IMR-90 (cell line): ENCODE measurements at regions not wholly inside any gene's neighbourhood (a gene's known extent, or its start where the extent isn't known, plus 50 kb on each side); places are given as distances from the start of the nearest gene placed in this dataset.

Source experiments
- ATAC-seq: fragments of 200-7000 bp; cut with Tn5 transposase; 2 replicates; pipeline ENCODE4 v1.9.1; 2020; ENCODE audit warnings: low read depth, mild to moderate bottlenecking, moderate library complexity
- BruUV-seq: library from RNA; stranded (reverse); fragments of 400-500 nt; replicated peaks from 2 replicates; lab custom pipeline; 2021; lab: Mats Ljungman, UMichigan
- CTCF ChIA-PET: fragments of 300-600 bp; formaldehyde crosslinking; extraction: SDS; loops from one replicate; lab custom pipeline; 2021; ENCODE audit warnings: antibody characterized with exemption; lab: Yijun Ruan, JAX
- POLR2A ChIA-PET: fragments of 300-600 bp; sonication (Branson Sonifier 250); formaldehyde crosslinking; loops from one replicate; lab custom pipeline; 2022; ENCODE audit warnings: antibody characterized with exemption; ENCODE audit not compliant: unreplicated experiment; lab: Charles Lee
- DNase-seq: peaks from one replicate; pipeline ENCODE4 v3.0.0; 2013
- H2AFZ ChIP-seq: replicated peaks from 2 replicates; pipeline ENCODE3; 2013; ENCODE audit warnings: low read length, mild to moderate bottlenecking; ENCODE audit not compliant: poor library complexity
- H2AK5ac ChIP-seq: 2 replicates; pipeline ENCODE4 v1.6.1; 2013; ENCODE audit warnings: low read depth, low read length, inconsistent platforms
- H2AK9ac ChIP-seq: replicated peaks from 2 replicates; pipeline ENCODE3; 2013; ENCODE audit warnings: mild to moderate bottlenecking, low read depth, low read length, moderate library complexity; ENCODE audit not compliant: poor library complexity
- H2BK120ac ChIP-seq: 2 replicates; pipeline ENCODE4 v1.6.1; 2013; ENCODE audit warnings: low read depth, low read length, inconsistent platforms
- H2BK15ac ChIP-seq: 3 replicates; pipeline ENCODE4 v1.6.1; 2013; ENCODE audit warnings: low read depth, low read length, inconsistent platforms
- H2BK20ac ChIP-seq: 2 replicates; pipeline ENCODE4 v1.6.1; 2013; ENCODE audit warnings: low read depth, mild to moderate bottlenecking, inconsistent platforms, low read length, moderate library complexity
- H2BK5ac ChIP-seq: 2 replicates; pipeline ENCODE4 v1.6.1; 2013; ENCODE audit warnings: mild to moderate bottlenecking, low read depth, low read length, inconsistent platforms; ENCODE audit not compliant: poor library complexity, severe bottlenecking
- H3K14ac ChIP-seq: replicated peaks from 2 replicates; pipeline ENCODE4 v1.6.1; 2013; ENCODE audit warnings: low read depth, low read length, inconsistent platforms
- H3K18ac ChIP-seq: 2 replicates; pipeline ENCODE4 v1.6.1; 2013; ENCODE audit warnings: low read depth, low read length, control low read depth
- H3K23ac ChIP-seq: 2 replicates; pipeline ENCODE4 v1.6.1; 2013; ENCODE audit warnings: low read depth, low read length, inconsistent platforms
- H3K27ac ChIP-seq: 2 replicates; pipeline ENCODE4 v1.5.1; 2013; ENCODE audit warnings: mild to moderate bottlenecking, control low read depth, low read length; ENCODE audit not compliant: insufficient read depth
- H3K27me3 ChIP-seq: 2 replicates; pipeline ENCODE4 v1.6.1; 2013; ENCODE audit warnings: low read length; ENCODE audit not compliant: control insufficient read depth, insufficient read depth
- H3K36me3 ChIP-seq: 2 replicates; pipeline ENCODE4 v1.6.1; 2013; ENCODE audit warnings: low read length, mixed read lengths; ENCODE audit not compliant: control insufficient read depth, insufficient read depth
- H3K4ac ChIP-seq: 2 replicates; pipeline ENCODE4 v1.6.1; 2013; ENCODE audit warnings: low read depth, low read length, inconsistent platforms
- H3K4me1 ChIP-seq: 2 replicates; pipeline ENCODE4 v1.6.1; 2013; ENCODE audit warnings: low read length, mixed read lengths; ENCODE audit not compliant: control insufficient read depth, insufficient read depth
- H3K4me2 ChIP-seq: 2 replicates; pipeline ENCODE4 v1.6.1; 2013; ENCODE audit warnings: low read depth, mild to moderate bottlenecking, control low read depth, low read length, moderate library complexity
- H3K4me3 ChIP-seq: 2 replicates; pipeline ENCODE4 v1.5.1; 2013; ENCODE audit warnings: low read depth, mild to moderate bottlenecking, control low read depth, low read length, moderate library complexity; ENCODE audit not compliant: insufficient read depth
- H3K56ac ChIP-seq: 2 replicates; pipeline ENCODE4 v1.6.1; 2013; ENCODE audit warnings: low read length, inconsistent platforms; ENCODE audit not compliant: insufficient read depth; ENCODE audit errors: extremely low read depth
- H3K79me1 ChIP-seq, 2 experiments: 2 replicates each; pipeline ENCODE4 v1.6.1; 2013; ENCODE audit warnings: low read length in 2 of 2, inconsistent platforms in 1 of 2, low read depth in 1 of 2
- H3K9ac ChIP-seq: 2 replicates; pipeline ENCODE4 v1.6.1; 2013; ENCODE audit warnings: low read depth, low read length, control low read depth
- H3K9me1 ChIP-seq: 2 replicates; pipeline ENCODE4 v1.6.1; 2013; ENCODE audit warnings: low read length, inconsistent platforms; ENCODE audit not compliant: insufficient read depth
- H3K9me3 ChIP-seq: 2 replicates; pipeline ENCODE4 v1.6.1; 2013; ENCODE audit warnings: low read length; ENCODE audit not compliant: control insufficient read depth, insufficient read depth
- H4K20me1 ChIP-seq: 2 replicates; pipeline ENCODE4 v1.6.1; 2013; ENCODE audit warnings: low read length, inconsistent platforms; ENCODE audit not compliant: insufficient read depth
- H4K5ac ChIP-seq: 2 replicates; pipeline ENCODE4 v1.6.1; 2013; ENCODE audit warnings: mild to moderate bottlenecking, low read depth, low read length, control low read depth
- H4K8ac ChIP-seq, 2 experiments: 2 replicates each; pipeline ENCODE4 v1.6.1; 2013; ENCODE audit warnings: low read depth in 2 of 2, low read length in 2 of 2, control low read depth in 1 of 2, inconsistent platforms in 1 of 2
- H4K91ac ChIP-seq: 2 replicates; pipeline ENCODE4 v1.6.1; 2013; ENCODE audit warnings: low read depth, low read length, inconsistent platforms; ENCODE audit not compliant: insufficient read depth
- BHLHE40 ChIP-seq: fragments of 150-350 bp; IDR thresholded peaks from 2 replicates; pipeline ENCODE4 v1.6.1; 2016; ENCODE audit warnings: mild to moderate bottlenecking, low read depth, low read length
- CHD1 ChIP-seq: IDR thresholded peaks from 2 replicates; pipeline ENCODE4 v1.6.1; 2012; ENCODE audit warnings: low read depth, low read length, improper control_type of control experiment
- MAFK ChIP-seq: IDR thresholded peaks from 2 replicates; pipeline ENCODE4 v1.6.1; 2012; ENCODE audit warnings: low read depth, low read length, improper control_type of control experiment
- MXI1 ChIP-seq: IDR thresholded peaks from 2 replicates; pipeline ENCODE4 v1.6.1; 2012; ENCODE audit warnings: low read depth, mild to moderate bottlenecking, low read length, moderate library complexity, borderline replicate concordance
- NFE2L2 ChIP-seq: fragments of 150-350 bp; IDR thresholded peaks from 2 replicates; pipeline ENCODE4 v1.6.1; 2016; ENCODE audit warnings: low read depth, mild to moderate bottlenecking, low read length
- POLR2A ChIP-seq: IDR thresholded peaks from 2 replicates; pipeline ENCODE4 v1.6.1; 2012; ENCODE audit warnings: mild to moderate bottlenecking, low read depth, low read length
- RAD21 ChIP-seq: IDR thresholded peaks from 2 replicates; pipeline ENCODE4 v1.6.1; 2012; ENCODE audit warnings: low read length, improper control_type of control experiment
- RCOR1 ChIP-seq: IDR thresholded peaks from 2 replicates; pipeline ENCODE4 v1.6.1; 2012; ENCODE audit warnings: mild to moderate bottlenecking, low read length, improper control_type of control experiment; ENCODE audit not compliant: insufficient replicate concordance
- RFX5 ChIP-seq: IDR thresholded peaks from 2 replicates; pipeline ENCODE4 v1.8.0; 2012; ENCODE audit warnings: low read depth, mild to moderate bottlenecking, low read length, moderate library complexity
- SMC3 ChIP-seq: fragments of 150-350 bp; IDR thresholded peaks from 2 replicates; pipeline ENCODE4 v1.6.1; 2016; ENCODE audit warnings: low read depth, mild to moderate bottlenecking, antibody characterized with exemption, low read length, moderate library complexity
- WGBS, 2 experiments: methylation state at CpG; one replicate each; pipeline versions ENCODE4 v1.1.5 to v1.1.7; 2013; ENCODE audit warnings: missing lambda C conversion rate in 2 of 2; ENCODE audit not compliant: insufficient read length in 1 of 2; ENCODE audit errors: extremely low coverage in 2 of 2; 5-methylcytosine and 5-hydroxymethylcytosine counted together
- dilution Hi-C: fragments of 300-500 bp; cut with HindIII; formaldehyde crosslinking; loops from one replicate; pipeline ENCODE4 v1.14.3; 2018; ENCODE audit warnings: low sequenced_read_pairs; ENCODE audit not compliant: unreplicated experiment
- in situ Hi-C: fragments of 300-500 bp; cut with MboI; formaldehyde crosslinking; loops from 3 replicates; pipeline ENCODE4 v1.14.3; 2019; ENCODE audit warnings: low sequenced_read_pairs, inconsistent platforms, mixed read lengths
- intact Hi-C: fragments of 100-400 bp; cut with micrococcal nuclease; formaldehyde crosslinking; loops from 2 replicates; pipeline ENCODE4 v1.10.0; 2022
- TF ChIP-seq, protein P1 (sequence below): conservative IDR thresholded peaks from 2 replicates; pipeline ENCODE4 v1.5.1; 2012; ENCODE audit warnings: mild to moderate bottlenecking, low read depth, low read length, improper control_type of control experiment

DNA sequence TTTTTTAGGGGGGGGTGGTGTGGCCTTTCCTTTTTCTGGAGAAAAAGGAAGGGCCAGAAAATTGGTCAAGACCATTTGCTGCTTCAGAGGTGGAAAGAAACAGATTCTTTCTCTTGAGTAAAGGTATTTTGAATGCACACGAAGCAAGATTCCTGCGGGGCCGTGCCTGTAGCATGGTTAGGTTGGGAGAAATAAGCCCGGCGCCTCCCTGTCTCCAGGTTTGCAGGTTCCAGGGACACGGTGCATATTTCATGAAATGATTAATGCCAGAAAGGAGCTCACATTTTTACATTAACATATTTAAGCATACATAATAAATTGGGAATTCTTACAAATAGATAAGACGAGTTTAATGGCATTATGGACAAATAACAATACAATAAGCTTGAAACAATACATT lies 409.5 kb upstream of the IRX1 start:
- Histone ChIP-seq H3K27ac (no peak overlapping the region), H3K9ac (no peak overlapping the region), H2BK20ac (no peak overlapping the region), H2AK9ac (no peak overlapping the region), H4K20me1 (no peaks in the 10 kb centered on the region), H3K36me3 (no peaks in the 10 kb centered on the region), H3K9me3 (peaks cover 19% of the 10 kb centered on the region), H3K4me3 (no peak overlapping the region), H3K4me1 (no peaks in the 10 kb centered on the region), H3K79me1 (no peaks in the 10 kb centered on the region), H3K4ac (no peak overlapping the region), H4K8ac (no peak overlapping the region), H2BK15ac (no peak overlapping the region), H3K4me2 (no peak overlapping the region), H3K18ac (no peak overlapping the region), H4K91ac (no peak overlapping the region), H2BK120ac (no peak overlapping the region), H3K27me3 (no peaks in the 10 kb centered on the region), H2AFZ (no peak overlapping the region), H2AK5ac (no peak overlapping the region), H2BK5ac (no peak overlapping the region), H4K5ac (no peak overlapping the region), H3K9me1 (no peaks in the 10 kb centered on the region), H3K14ac (no peak overlapping the region), H3K56ac (no peak overlapping the region), H3K23ac (no peak overlapping the region)
- no peak for TF ChIP-seq POLR2A
- TF ChIP-seq MAFK: no peak
- TF ChIP-seq BHLHE40: no peak
- no peak for TF ChIP-seq CHD1
- no peak for TF ChIP-seq RFX5
- no peak for TF ChIP-seq MXI1
- no peak for TF ChIP-seq SMC3
- TF ChIP-seq, protein P1, sequence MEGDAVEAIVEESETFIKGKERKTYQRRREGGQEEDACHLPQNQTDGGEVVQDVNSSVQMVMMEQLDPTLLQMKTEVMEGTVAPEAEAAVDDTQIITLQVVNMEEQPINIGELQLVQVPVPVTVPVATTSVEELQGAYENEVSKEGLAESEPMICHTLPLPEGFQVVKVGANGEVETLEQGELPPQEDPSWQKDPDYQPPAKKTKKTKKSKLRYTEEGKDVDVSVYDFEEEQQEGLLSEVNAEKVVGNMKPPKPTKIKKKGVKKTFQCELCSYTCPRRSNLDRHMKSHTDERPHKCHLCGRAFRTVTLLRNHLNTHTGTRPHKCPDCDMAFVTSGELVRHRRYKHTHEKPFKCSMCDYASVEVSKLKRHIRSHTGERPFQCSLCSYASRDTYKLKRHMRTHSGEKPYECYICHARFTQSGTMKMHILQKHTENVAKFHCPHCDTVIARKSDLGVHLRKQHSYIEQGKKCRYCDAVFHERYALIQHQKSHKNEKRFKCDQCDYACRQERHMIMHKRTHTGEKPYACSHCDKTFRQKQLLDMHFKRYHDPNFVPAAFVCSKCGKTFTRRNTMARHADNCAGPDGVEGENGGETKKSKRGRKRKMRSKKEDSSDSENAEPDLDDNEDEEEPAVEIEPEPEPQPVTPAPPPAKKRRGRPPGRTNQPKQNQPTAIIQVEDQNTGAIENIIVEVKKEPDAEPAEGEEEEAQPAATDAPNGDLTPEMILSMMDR: no peak
- TF ChIP-seq RCOR1: no peak
- TF ChIP-seq RAD21: no peak
- TF ChIP-seq NFE2L2: no peak
- CTCF ChIA-PET: no interaction called here
- ATAC-seq (no peak), DNase-seq (no peak)
- dilution Hi-C loops: no loop called here
- no CpG with 5 or more reads among the region's 7 CpGs for WGBS, 2 experiments
- BruUV-seq: no TSS peak
- intact Hi-C loops: no loop called here
- in situ Hi-C loops: no loop called here
- POLR2A ChIA-PET: no interaction called here
